Stimulated activated CD4-positive, alpha-beta T cell treated with anti-CD3 and anti-CD28 coated beads, TNF-alpha, amount 100 ng/mL, for 1 hour (primary cell): ENCODE measurements at regions not wholly inside any gene's neighbourhood (a gene's known extent, or its start where the extent isn't known, plus 50 kb on each side); places are given as distances from the start of the nearest gene placed in this dataset.

Source experiments
- DNase-seq, 3 donors: peaks; one replicate each; pipeline ENCODE4 v3.0.0-alpha.2; 2020; ENCODE audit warnings: low read depth in 3 of 3, low spot score in 1 of 3

- no peak for DNase-seq
These were observed 250.6 kb upstream of the PLET1 start for GRCh38 chr11:112511271-112511670.

GRCh38 chr11:112511911-112512310 is 251.3 kb upstream of the PLET1 start:
- no peak for DNase-seq

- no peak for DNase-seq
These were observed 252.8 kb upstream of the PLET1 start for GRCh38 chr11:112513417-112513816.

- DNase-seq: no peak
These were observed 253.5 kb upstream of the PLET1 start for GRCh38 chr11:112514011-112514740.

- no peak for DNase-seq
These were observed 255.6 kb upstream of the PLET1 start for GRCh38 chr11:112516261-112516660.

- no peak for DNase-seq
These were observed 256.1 kb upstream of the PLET1 start for GRCh38 chr11:112516755-112517154.

GRCh38 chr11:112518371-112518770 is 257.7 kb upstream of the PLET1 start:
- no peak for DNase-seq

- DNase-seq: no peak
These were observed 259.1 kb upstream of the PLET1 start for GRCh38 chr11:112519751-112520150.

- no peak for DNase-seq
These were observed 259.7 kb upstream of the PLET1 start for GRCh38 chr11:112520354-112520753.

GRCh38 chr11:112522536-112522935 is 261.9 kb upstream of the PLET1 start:
- DNase-seq: no peak

GRCh38 chr11:112523031-112523430 is 262.4 kb upstream of the PLET1 start:
- no peak for DNase-seq

GRCh38 chr11:112523477-112523876 is 262.8 kb upstream of the PLET1 start:
- no peak for DNase-seq

- no peak for DNase-seq
These were observed 263.3 kb upstream of the PLET1 start for GRCh38 chr11:112523951-112524350.

- no peak for DNase-seq
These were observed 264.1 kb upstream of the PLET1 start for GRCh38 chr11:112524798-112525197.

- DNase-seq: no peak
These were observed 264.6 kb upstream of the PLET1 start for GRCh38 chr11:112525270-112525669.

- DNase-seq: no peak
These were observed 265.4 kb upstream of the PLET1 start for GRCh38 chr11:112525844-112526590.

- DNase-seq: no peak
These were observed 266.2 kb upstream of the PLET1 start for GRCh38 chr11:112526699-112527416.

GRCh38 chr11:112529071-112529470 is 268.4 kb upstream of the PLET1 start:
- DNase-seq: no peak

GRCh38 chr11:112532506-112532905 is 271.8 kb upstream of the PLET1 start:
- no peak for DNase-seq

- DNase-seq: no peak
These were observed 273.0 kb upstream of the PLET1 start for GRCh38 chr11:112533682-112534081.

GRCh38 chr11:112534208-112534607 is 273.5 kb upstream of the PLET1 start:
- DNase-seq: no peak

GRCh38 chr11:112537026-112537425 is 276.4 kb upstream of the PLET1 start:
- DNase-seq: no peak
